ENCODE measurements at regions not wholly inside any gene's neighbourhood (a gene's known extent, or its start where the extent isn't known, plus 50 kb on each side); places are given as distances from the start of the nearest gene placed in this dataset.

- no peak for TF ChIP-seq PBX3 (IDR thresholded peaks at IDR 0.05)
Observed at GRCh38 chr1:192914696-192915095, 105.9 kb downstream of the RGS2 start (continued).

- no peaks in the 10 kb centered on the region for H3K4me1 ChIP-seq (ENCODE audit: control insufficient read depth in 1 of 2, insufficient read depth in 2 of 2, low read depth in 1 of 2, low read length in 1 of 2)
- no peaks in the 10 kb centered on the region for H3K9me3 ChIP-seq
- H3K9ac ChIP-seq: no peak overlapping the region
- no peaks in the 10 kb centered on the region for H3F3A ChIP-seq (replicated peaks; ENCODE audit: insufficient read depth)
- H3K36me3 ChIP-seq (replicated peaks in 1 of 2; ENCODE audit: control insufficient read depth in 1 of 2, insufficient read depth in 2 of 2, low read length in 1 of 2): no peaks in the 10 kb centered on the region
- POLR2A ChIA-PET: no interaction called here
- 85% methylated on average over 1 of the region's 1 CpG for WGBS (ENCODE audit: low lambda C conversion rate)
- H2AFZ ChIP-seq (ENCODE audit: low read depth): no peak overlapping the region
- H3K79me2 ChIP-seq (ENCODE audit: insufficient read depth): no peaks in the 10 kb centered on the region
- H4K20me1 ChIP-seq (ENCODE audit: insufficient read depth): no peaks in the 10 kb centered on the region
- no peak for DNase-seq
- H3K9me2 ChIP-seq: no peaks in the 10 kb centered on the region
- no peak for TF ChIP-seq CTCF (IDR thresholded peaks at IDR 0.05)
- H3K4me3 ChIP-seq (ENCODE audit: low read depth in 2 of 2, low read length in 1 of 2): no peak overlapping the region
- no peak overlapping the region for H3K27ac ChIP-seq (ENCODE audit: low read depth in 2 of 2, low read length in 1 of 2)
- CTCF ChIA-PET: interaction anchor here (1.1 to 1.7 kb wide), 2 partner anchors 11 to 13 kb away, joined by 3 read pairs; no protein-coding TSS in a partner anchor
- no peaks in the 10 kb centered on the region for H3K27me3 ChIP-seq (ENCODE audit: insufficient read depth)
- no peak overlapping the region for H3K4me2 ChIP-seq
Observed at GRCh38 chr1:192916021-192916420, 107.2 kb downstream of the RGS2 start.

GRCh38 chr1:192918259-192918658 is 109.4 kb downstream of the RGS2 start:
- ChIA-PET CTCF (no interaction called here), POLR2A (no interaction called here)
- Histone ChIP-seq H3K4me3 (ENCODE audit: low read depth in 2 of 2, low read length in 1 of 2) (no peak overlapping the region), H3K9me2 (no peaks in the 10 kb centered on the region), H3K9me3 (no peaks in the 10 kb centered on the region), H3K36me3 (replicated peaks in 1 of 2; ENCODE audit: control insufficient read depth in 1 of 2, insufficient read depth in 2 of 2, low read length in 1 of 2) (no peaks in the 10 kb centered on the region), H3K27me3 (ENCODE audit: insufficient read depth) (no peaks in the 10 kb centered on the region), H3K27ac (ENCODE audit: low read depth in 2 of 2, low read length in 1 of 2) (no peak overlapping the region), H3K79me2 (ENCODE audit: insufficient read depth) (no peaks in the 10 kb centered on the region), H2AFZ (ENCODE audit: low read depth) (no peak overlapping the region), H3F3A (replicated peaks; ENCODE audit: insufficient read depth) (no peaks in the 10 kb centered on the region), H3K4me1 (ENCODE audit: control insufficient read depth in 1 of 2, insufficient read depth in 2 of 2, low read depth in 1 of 2, low read length in 1 of 2) (no peaks in the 10 kb centered on the region), H3K9ac (no peak overlapping the region), H4K20me1 (ENCODE audit: insufficient read depth) (no peaks in the 10 kb centered on the region), H3K4me2 (no peak overlapping the region)
- 88% methylated on average over 1 of the region's 1 CpG for WGBS (ENCODE audit: low lambda C conversion rate)
- TF ChIP-seq MXI1 (IDR thresholded peaks at IDR 0.05; ENCODE audit: low read depth, low read length): no peak
- TF ChIP-seq USF2 (IDR thresholded peaks at IDR 0.05; ENCODE audit: borderline replicate concordance, low read depth, low read length): no peak
- DNase-seq: no peak

GRCh38 chr1:192920412-192920811 is 111.6 kb downstream of the RGS2 start:
- ChIA-PET POLR2A (no interaction called here), CTCF (no interaction called here)
- no peaks in the 10 kb centered on the region for H3F3A ChIP-seq (replicated peaks; ENCODE audit: insufficient read depth)
- no peaks in the 10 kb centered on the region for H3K9me3 ChIP-seq
- no peak overlapping the region for H3K4me2 ChIP-seq
- no peaks in the 10 kb centered on the region for H3K27me3 ChIP-seq (ENCODE audit: insufficient read depth)
- no peak for DNase-seq
- no peaks in the 10 kb centered on the region for H4K20me1 ChIP-seq (ENCODE audit: insufficient read depth)
- no peaks in the 10 kb centered on the region for H3K36me3 ChIP-seq (replicated peaks in 1 of 2; ENCODE audit: control insufficient read depth in 1 of 2, insufficient read depth in 2 of 2, low read length in 1 of 2)
- no peak overlapping the region for H2AFZ ChIP-seq (ENCODE audit: low read depth)
- no peak overlapping the region for H3K27ac ChIP-seq (ENCODE audit: low read depth in 2 of 2, low read length in 1 of 2)
- H3K9me2 ChIP-seq: no peaks in the 10 kb centered on the region
- H3K4me3 ChIP-seq (ENCODE audit: low read depth in 2 of 2, low read length in 1 of 2): no peak overlapping the region
- H3K9ac ChIP-seq: no peak overlapping the region
- no peaks in the 10 kb centered on the region for H3K4me1 ChIP-seq (ENCODE audit: control insufficient read depth in 1 of 2, insufficient read depth in 2 of 2, low read depth in 1 of 2, low read length in 1 of 2)
- 89% methylated on average over 3 of the region's 3 CpGs for WGBS (ENCODE audit: low lambda C conversion rate)
- no peaks in the 10 kb centered on the region for H3K79me2 ChIP-seq (ENCODE audit: insufficient read depth)
- no peak for TF ChIP-seq SIN3A (IDR thresholded peaks at IDR 0.05; ENCODE audit: borderline replicate concordance, low read depth, low read length)
- no peak for TF ChIP-seq FOXJ3 (CRISPR knock-in tag; IDR thresholded peaks at IDR 0.05)
- TF ChIP-seq PBX3 (IDR thresholded peaks at IDR 0.05): no peak
- TF ChIP-seq CTCF (IDR thresholded peaks at IDR 0.05): no peak
- TF ChIP-seq GABPA (IDR thresholded peaks at IDR 0.05; ENCODE audit: low read depth): no peak
- TF ChIP-seq MEF2A (IDR thresholded peaks at IDR 0.05; ENCODE audit: borderline replicate concordance, low read depth): no peak
- no peak for TF ChIP-seq IRF3 (IDR thresholded peaks at IDR 0.05; ENCODE audit: low read depth, low read length)
- no peak for TF ChIP-seq ELF1 (IDR thresholded peaks at IDR 0.05)
- no peak for TF ChIP-seq GATA2 (CRISPR knock-in tag; IDR thresholded peaks at IDR 0.05)
